ENCODE measurements at regions not wholly inside any gene's neighbourhood (a gene's known extent, or its start where the extent isn't known, plus 50 kb on each side); places are given as distances from the start of the nearest gene placed in this dataset.

DNA sequence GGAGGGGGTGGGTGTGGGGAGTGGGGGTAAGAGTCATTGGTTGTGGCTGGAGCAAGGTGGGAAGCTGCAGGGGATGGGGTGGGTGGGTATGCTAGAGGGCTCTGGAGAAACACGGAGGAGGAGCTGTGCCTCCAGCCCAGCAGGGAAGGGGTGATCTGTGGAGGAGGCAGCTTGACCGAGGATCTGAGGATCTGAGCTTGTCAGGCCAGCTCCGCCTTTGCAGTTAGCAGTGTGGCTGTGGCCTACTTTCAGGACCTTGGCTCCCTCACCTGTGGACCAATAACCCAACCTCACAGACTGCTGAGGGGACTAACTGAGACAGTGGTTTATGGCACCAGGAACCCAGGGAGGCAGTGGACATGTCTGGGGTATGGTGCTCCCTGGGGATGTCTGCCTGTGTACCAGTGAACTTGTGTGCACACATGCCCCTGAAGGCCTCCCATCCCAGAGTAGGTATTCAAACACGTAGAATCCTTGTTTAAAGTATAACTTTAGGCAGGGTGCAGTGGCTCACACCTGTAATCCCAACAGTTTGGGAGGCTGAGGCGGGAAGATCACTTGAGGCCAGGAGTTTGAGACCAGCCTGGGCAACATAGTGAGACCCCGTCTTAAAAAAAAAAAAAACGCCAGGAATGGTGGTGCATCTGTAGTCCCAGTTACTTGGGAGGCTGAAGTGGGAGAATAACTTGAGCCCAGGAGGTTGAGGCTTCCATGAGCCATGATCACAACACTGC is 52.5 kb upstream of the LINGO1 start:
- no peak overlapping the region for H3K4me3 ChIP-seq (ENCODE audit: low read length)
- H3K27me3 ChIP-seq (ENCODE audit: insufficient read depth, low read length), result no peaks in the 10 kb centered on the region
- no peaks in the 10 kb centered on the region for H3K4me1 ChIP-seq (ENCODE audit: insufficient read depth, low read length)
- H3K9me3 ChIP-seq (ENCODE audit: low read depth, low read length), result no peaks in the 10 kb centered on the region

GRCh38 chr15:77684341-77685081 is 51.8 kb upstream of the LINGO1 start:
- no peaks in the 10 kb centered on the region for H3K4me1 ChIP-seq (ENCODE audit: insufficient read depth, low read length)
- no peak overlapping the region for H3K4me3 ChIP-seq (ENCODE audit: low read length)
- no peaks in the 10 kb centered on the region for H3K9me3 ChIP-seq (ENCODE audit: low read depth, low read length)

GRCh38 chr15:77682564-77682963 is 49.9 kb upstream of the LINGO1 start:
- Histone ChIP-seq H3K9me3 (ENCODE audit: low read depth, low read length) (no peaks in the 10 kb centered on the region), H3K4me1 (ENCODE audit: insufficient read depth, low read length) (no peaks in the 10 kb centered on the region), H3K27me3 (ENCODE audit: insufficient read depth, low read length) (no peaks in the 10 kb centered on the region), H3K4me3 (ENCODE audit: low read length) (no peak overlapping the region)

More at GRCh38 chr15:77684341-77685081, 51.8 kb upstream of the LINGO1 start:
- no peaks in the 10 kb centered on the region for H3K27me3 ChIP-seq (ENCODE audit: insufficient read depth, low read length)

Measured in mononuclear cell (primary cell).